GM21717 (cell line): ENCODE measurements at regions not wholly inside any gene's neighbourhood (a gene's known extent, or its start where the extent isn't known, plus 50 kb on each side); places are given as distances from the start of the nearest gene placed in this dataset.
"Not testable (repeated sequence)": the region's sequence is repeated elsewhere in the genome, so short reads cannot be mapped to it uniquely, and the experiment has no call there.

Experiments
- ATAC-seq: cut with Tn5 transposase; IDR thresholded peaks from one replicate; pipeline ENCODE4 v1.9.1; 2021; ENCODE audit warnings: mild to moderate bottlenecking, moderate library complexity; ENCODE audit not compliant: unreplicated experiment

- ATAC-seq: no peak
Measured at GRCh38 chr18:43341014-43341413, 63.7 kb upstream of the SYT4 start.

GRCh38 chr18:43350176-43350575 is 72.9 kb upstream of the SYT4 start:
- no peak for ATAC-seq

- ATAC-seq: no peak
Measured at GRCh38 chr18:43364535-43364934, 87.2 kb upstream of the SYT4 start.

GRCh38 chr18:43367895-43368294 is 90.6 kb upstream of the SYT4 start:
- ATAC-seq: no peak

GRCh38 chr18:43369311-43369710 is 92.0 kb upstream of the SYT4 start:
- not testable (repeated sequence) for ATAC-seq

GRCh38 chr18:43372773-43373172 is 95.5 kb upstream of the SYT4 start:
- no peak for ATAC-seq

- ATAC-seq: no peak
Measured at GRCh38 chr18:43380104-43380672, 102.9 kb upstream of the SYT4 start.

GRCh38 chr18:43382641-43383403 is 105.5 kb upstream of the SYT4 start:
- ATAC-seq: no peak

GRCh38 chr18:43389163-43389562 is 111.9 kb upstream of the SYT4 start:
- ATAC-seq: no peak

GRCh38 chr18:43392168-43392567 is 114.9 kb upstream of the SYT4 start:
- no peak for ATAC-seq

GRCh38 chr18:43393174-43393573 is 115.9 kb upstream of the SYT4 start:
- no peak for ATAC-seq

GRCh38 chr18:43396266-43396665 is 119.0 kb upstream of the SYT4 start:
- no peak for ATAC-seq

- ATAC-seq: no peak
Measured at GRCh38 chr18:43398601-43399000, 121.3 kb upstream of the SYT4 start.

GRCh38 chr18:43405097-43405496 is 127.8 kb upstream of the SYT4 start:
- ATAC-seq: no peak

GRCh38 chr18:43414006-43414405 is 136.7 kb upstream of the SYT4 start:
- ATAC-seq: no peak

- no peak for ATAC-seq
Measured at GRCh38 chr18:43420091-43420490, 142.8 kb upstream of the SYT4 start.

- ATAC-seq: no peak
Measured at GRCh38 chr18:43420950-43421349, 143.7 kb upstream of the SYT4 start.

GRCh38 chr18:43422518-43422917 is 145.2 kb upstream of the SYT4 start:
- no peak for ATAC-seq

- no peak for ATAC-seq
Measured at GRCh38 chr18:43435851-43436250, 158.6 kb upstream of the SYT4 start.

GRCh38 chr18:43442131-43442530 is 164.8 kb upstream of the SYT4 start:
- ATAC-seq: no peak

- ATAC-seq: no peak
Measured at GRCh38 chr18:43442571-43442970, 165.3 kb upstream of the SYT4 start.

- no peak for ATAC-seq
Measured at GRCh38 chr18:43465483-43465882, 188.2 kb upstream of the SYT4 start.

GRCh38 chr18:43471873-43472272 is 194.6 kb upstream of the SYT4 start:
- no peak for ATAC-seq
